Right hindlimb (tissue), 1 donor: ENCODE measurements at regions not wholly inside any gene's neighbourhood (a gene's known extent, or its start where the extent isn't known, plus 50 kb on each side); places are given as distances from the start of the nearest gene placed in this dataset.

Experiments used
- DNase-seq: peaks from one replicate; pipeline ENCODE4 v3.0.0-alpha.2; 2018

DNA sequence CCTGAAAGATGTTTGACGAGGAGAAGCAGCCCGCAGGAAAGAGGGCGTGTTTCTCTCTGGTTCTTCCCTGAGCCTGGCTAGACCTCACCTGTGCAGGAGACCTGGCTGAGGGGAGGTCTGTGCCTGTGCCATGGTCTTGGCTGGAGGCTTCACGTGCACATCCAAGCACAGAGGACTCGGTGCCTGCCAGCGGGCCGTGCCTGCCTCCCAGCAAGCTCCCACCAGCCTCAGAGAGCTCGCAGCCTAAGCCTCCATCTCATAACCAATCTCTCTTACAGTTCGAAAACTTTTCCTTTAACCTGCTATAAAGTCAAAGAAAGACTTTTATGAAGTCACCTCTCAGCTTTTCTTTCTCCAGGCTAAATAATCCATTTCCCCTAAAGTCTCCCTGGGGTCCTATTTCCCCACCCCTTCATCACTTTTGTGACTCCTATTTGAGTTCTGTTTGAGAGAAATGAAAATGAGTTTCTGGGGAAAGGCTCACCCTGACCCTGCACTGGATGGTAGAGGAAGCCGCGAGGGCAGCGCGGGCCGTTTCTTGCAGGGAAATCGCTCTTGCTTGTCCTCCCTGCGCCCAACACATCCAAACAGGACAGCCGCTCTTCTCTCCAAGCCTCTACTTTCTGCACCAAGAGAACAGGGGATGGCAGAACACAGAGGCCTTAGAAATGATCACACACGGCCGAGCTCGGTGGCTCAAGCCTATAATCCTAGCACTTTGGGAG, 521.0 kb downstream of the SOX11 start:
- no peak for DNase-seq

DNA sequence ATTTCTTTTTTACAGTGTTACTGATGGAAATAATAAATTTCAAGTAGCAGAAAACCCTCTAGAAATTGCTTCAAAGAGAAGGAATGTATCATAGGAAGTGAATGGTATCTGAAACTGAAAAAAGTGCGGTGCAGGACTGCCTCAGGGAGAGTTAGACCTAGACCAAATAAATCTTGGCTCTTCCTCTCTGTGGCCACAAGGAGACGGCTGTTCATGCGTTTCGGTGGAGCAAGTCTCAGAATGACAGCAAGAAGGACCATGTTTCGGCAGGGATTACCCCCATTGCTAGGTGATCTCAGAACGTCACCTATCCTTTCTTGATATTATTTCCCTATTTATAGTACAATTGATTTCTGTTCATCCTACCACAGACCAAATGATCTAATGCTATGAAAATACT, 522.3 kb downstream of the SOX11 start:
- no peak for DNase-seq

DNA sequence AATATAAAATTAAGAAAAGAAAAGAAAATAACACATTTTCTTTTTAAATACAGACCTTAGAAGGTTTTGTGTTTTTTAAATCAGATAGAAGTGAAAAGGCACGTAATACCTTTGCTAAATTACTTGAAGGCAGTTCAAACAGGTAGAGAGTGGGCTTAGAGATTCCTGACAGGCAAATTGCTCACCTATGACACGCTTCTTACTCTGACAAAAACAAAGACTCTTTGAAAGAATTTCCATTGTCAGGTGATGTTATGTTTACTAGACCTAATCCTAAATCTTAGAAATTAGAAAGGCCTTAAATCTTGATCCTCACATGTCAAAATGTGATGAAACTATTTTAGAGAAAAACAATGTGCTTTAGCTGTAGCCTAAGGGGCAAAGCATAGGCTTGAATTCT, 522.9 kb downstream of the SOX11 start:
- DNase-seq: no peak

DNA sequence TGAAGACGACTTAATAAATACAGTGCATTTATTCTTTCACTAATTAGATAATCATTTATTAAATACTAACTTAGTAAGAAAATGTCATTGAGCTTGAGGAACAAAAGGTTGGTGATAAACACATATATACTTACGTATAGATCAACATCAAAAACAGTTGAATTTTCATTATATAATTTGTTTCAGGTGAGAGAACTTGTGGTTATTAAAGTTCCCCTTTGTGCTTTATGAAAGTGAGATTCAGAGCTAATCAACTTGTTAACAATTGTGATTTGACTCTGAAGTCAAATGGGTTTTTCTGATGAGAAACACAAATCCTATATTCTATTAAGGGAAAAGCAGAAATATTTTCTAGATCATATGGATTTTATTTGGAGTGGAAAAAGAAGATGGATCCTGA, 524.0 kb downstream of the SOX11 start:
- DNase-seq: no peak

DNA sequence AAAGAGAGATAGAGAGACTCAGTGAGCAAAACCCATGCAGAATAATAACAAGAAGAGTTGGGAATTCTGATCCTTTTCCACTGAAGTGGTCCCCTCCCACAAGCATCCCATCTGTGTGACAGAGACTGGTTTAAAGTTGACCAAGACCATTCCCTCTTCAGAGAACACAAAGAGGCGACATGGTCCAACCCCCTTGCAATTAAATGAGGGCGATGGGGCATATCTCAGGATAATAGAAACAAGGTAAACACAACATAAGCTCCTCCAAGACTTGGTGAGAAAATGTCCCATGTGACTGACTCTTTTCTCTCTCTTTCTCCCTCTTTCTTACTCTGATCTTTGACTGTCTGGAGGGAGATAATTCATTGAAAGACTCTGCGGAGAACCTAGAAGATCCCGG, 526.7 kb downstream of the SOX11 start:
- no peak for DNase-seq

DNA sequence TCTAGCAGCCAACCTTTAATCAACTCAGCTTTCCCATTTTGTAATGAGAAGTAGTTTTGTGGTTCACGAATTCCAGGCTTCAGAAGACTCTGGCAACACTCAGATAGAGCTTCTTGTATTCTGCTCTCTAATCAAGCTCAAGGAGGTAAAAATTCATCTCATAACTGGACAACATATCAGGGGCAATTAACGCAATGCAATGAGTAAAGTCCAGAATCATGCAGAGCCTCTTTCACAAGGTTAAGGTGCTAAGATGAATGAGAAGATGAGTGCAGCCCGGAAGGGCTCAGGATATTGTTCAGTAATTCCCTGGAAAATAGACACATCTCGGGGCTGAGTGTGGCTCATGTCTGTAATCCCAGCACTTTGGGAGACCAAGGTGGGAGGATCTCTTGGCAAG, 527.7 kb downstream of the SOX11 start:
- no peak for DNase-seq

DNA sequence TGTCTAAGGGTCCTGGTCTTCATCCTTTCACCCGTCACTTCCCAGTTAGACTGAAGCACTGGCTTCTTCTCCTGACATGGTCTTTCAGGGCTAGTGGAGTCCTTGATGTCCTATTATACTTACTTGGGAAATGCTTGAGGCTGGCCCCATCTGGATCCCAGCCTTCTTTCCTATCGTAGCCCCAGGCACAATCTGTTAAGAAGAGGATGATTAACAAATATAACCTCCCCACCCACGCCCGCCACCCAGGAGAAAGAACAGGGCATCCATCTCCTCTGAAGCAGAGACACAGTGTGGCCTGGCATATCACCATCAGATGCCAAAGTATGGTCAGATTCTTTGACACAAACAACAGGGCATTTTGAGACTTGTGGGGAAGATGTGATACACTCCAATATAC, 530.1 kb downstream of the SOX11 start:
- no peak for DNase-seq

DNA sequence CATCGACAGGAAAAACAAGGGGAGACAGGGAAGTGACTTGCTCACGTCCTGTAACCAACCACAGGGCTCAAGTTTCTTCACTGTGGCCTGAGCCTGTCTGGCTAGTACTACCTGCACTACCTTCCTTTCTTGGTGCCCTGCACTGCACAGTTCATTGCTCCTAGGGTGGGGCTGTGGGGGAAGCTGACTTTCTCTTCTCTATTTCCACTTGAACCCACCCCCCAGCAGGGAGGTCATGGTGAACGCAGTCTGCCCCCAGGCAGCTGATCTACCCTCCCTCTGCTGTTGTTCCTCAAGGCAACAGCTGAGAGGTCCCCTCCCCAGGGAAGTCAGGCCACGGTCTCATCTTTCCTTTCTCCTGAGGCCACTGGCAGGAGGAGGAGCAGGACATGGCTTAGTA, 532.1 kb downstream of the SOX11 start:
- DNase-seq: no peak

DNA sequence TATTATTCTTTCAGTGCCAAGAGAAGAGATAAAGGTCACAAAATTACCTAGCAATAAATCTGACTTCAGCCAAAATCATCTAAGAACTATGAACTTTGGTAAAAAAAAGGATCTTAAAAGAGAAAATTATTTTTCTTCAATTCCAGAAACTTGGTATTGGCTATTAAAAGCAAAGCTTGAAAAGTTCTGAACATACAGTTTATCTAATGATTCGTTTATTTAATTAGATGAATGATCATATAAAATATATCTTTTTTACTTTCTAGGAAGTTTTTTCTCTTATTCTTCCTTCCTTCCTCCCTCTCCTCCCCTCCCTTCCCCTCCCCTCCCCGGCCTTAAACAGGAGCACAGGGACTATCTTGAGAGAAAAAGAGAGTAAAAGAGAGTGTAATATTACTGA, 536.1 kb downstream of the SOX11 start:
- no peak for DNase-seq

DNA sequence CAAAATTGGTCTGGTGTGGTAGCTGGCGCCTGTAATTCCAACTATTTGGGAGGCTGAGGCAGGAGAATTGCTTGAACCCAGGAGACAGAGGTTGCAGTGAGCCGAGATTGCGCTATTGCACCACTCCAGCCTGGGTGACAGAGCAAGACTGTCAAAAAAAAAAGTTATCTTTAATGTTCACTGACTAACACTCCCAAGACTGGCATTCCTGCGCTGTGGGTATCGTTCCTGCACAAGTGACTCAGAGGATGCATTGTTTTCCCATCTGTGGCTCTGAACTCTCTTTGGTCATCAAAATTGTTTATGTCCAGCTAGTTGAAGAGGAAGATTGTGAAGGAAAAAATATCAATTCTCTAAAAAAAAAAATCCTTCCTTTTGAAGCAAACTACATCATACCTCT, 539.0 kb downstream of the SOX11 start:
- no peak for DNase-seq

DNA sequence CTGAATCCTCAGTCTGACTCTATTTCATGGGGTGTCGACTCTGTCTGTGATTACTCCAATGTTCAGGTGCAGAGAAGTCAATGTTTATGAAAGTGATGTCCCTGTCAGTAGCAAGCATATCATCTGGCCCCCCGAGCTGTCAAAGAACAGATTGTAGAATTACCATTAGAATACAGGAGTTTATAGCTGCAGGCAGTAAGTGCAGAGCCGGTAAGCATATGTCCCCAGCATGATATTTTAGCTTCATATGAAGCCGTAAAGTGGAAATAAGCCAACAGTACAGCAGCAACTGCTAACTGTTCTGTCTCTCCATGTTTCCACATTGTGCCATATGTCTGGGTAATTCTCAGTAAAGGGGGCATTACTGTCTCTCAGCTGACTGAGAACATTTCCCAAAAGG, 541.8 kb downstream of the SOX11 start:
- no peak for DNase-seq

DNA sequence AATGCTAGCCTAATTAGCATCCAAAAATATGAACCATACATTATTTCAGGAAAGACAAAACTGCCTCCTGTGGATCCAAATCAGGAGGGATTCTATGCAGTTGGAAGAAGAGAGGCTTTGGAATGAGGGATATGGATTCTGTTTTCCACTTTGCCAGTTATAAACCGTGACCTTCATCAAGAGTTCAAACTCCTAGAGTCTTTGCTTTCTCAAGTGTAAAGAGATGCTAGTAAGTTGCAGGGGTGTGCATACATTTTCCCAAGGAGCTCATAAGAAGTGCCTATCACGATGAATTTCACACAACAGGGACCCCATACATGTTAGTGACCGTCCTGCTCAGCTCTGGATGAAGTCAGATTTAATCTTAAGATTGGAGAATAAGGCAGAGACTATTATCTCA, 542.5 kb downstream of the SOX11 start:
- DNase-seq: no peak

DNA sequence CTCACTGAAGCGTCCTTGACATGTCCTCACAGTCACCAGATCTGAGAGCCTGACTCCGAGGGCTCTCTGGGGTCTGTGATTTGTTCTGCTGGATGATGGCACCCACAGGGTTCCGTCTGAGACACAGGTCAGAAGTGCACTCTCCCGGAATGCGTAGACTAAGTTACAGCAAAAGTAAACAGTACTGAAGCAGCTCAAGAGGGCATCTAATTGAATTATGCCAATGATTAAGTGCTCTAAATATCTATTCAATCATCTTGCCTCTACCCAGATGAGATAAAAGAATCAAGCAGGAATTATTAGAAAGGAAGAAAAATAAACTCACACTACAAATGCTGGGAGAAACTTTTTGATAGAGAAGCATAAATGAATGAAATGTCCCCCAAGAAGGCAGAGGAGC, 544.1 kb downstream of the SOX11 start:
- DNase-seq: no peak

DNA sequence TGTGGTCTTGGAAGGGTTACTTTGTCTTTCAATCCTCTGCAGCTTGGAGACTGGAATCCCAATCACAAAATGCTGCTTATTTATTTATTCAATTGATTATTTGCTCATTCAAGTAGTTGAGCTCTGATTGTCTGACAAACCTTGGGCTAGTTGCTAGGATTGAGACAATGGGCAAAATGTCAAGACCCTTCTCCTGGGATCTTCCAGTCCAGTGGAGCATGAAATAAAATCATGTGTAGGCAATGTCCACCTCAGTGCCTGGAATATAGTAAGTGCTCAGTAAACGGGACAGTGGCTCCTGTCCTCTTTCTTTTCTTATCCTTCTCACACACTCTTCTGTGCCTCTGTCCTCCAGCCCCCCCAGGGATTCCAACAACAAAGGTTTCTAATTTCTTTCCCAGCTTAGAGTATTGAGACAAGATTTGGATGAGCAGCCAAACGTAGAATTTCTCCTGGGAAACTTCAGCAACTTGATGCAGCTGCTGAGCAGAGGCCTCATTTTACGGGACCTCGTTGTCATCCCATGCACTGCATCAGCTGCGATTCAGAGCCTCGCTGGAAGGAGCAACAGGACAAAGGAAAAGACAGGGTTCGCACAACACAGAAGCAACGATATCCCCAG, 545.0 kb downstream of the SOX11 start:
- DNase-seq: peak; percentile 43

DNA sequence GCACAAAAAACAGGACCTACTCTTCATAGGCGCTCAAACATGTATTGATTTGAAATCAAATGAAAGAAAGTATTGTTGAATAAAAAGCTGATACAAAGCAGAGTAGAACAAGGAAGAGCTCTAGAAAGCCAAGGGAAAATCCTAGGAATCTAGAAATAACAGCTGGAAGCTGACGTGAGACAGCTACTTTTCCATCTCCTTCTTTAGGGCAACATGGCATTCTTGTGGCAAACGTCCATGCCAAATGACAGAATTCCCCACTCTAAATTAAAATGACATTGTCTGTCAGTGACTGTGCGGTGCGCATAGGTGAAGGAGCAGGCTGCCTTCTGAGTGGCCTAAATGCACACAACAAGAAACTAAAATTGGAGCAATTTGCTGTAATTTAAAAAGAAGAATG, 557.4 kb downstream of the SOX11 start:
- no peak for DNase-seq

DNA sequence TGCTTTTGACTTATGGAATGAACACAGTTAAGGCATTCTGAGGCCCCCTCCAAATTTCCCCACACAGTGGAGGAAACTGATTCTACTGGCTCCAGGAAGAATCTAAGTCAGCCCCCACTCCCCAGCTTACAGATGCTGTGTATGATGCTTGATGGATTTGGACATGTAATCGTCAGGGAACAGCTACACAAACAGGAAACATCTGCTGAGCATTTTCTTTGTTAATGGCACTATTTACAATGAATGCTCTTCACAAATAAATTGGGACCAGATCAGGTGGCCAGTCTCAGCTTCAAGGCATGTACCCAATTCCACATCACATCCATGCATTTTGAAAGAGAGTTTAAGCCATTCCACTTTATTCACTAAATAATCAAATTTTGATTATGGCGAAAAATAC, 562.3 kb downstream of the SOX11 start:
- DNase-seq: no peak

DNA sequence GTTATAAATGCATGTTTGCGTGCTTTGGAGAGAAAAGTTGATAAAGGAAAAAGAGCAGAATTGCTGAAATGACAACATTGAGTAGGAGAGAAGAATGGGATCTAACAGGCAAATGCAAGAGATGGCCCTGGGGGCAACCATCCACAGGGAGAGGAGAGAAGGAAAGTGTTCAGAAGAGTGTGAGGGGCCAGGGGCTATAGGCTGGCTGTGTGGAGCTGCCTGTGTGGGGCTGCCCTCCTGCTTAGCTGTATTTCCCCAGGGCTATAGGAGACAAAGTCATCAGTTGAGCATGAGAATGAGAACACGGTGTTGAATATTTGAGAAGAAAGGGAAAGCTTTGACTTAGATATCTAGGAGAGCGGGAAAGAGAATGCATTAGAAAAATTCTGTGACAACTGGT, 572.0 kb downstream of the SOX11 start:
- no peak for DNase-seq

DNA sequence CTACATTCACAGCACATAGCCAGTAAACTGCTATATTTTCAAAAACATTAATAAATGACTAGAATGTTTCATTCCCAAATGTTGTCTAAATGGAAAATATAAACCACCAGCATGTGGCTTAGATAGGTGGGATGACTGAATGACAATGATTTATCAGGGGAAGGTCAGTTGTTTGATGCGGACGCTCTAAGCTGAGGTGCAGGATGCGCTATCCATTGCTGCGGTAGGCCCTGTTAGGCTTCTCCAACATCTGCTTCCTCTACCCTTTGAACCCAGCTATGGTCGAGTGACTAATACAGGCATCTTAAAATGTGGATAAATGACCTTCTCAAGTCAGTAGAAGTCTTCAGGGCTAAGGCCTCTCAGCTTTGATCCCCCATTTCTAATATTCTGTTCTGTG, 584.2 kb downstream of the CMPK2 start:
- no peak for DNase-seq

DNA sequence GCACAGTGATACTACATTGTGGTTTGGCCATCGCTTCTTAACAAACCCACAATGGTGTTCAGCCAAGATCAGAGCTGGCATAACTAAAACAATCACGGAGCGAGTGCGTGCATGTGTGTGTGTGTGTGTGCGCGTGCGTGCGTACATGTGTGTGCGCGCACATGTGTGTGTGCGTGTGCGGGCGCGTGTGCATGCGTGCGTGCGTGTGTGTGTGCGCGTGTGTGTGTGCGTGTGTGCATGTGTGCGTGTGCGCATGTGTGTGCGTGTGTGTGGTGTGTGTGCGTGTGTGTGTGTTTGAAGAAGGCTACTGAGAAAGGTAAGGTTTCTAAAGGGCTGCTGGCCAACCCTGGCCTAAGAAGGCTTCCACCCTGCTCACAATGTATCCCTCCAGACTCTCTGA, 582.4 kb downstream of the CMPK2 start:
- DNase-seq: no peak

DNA sequence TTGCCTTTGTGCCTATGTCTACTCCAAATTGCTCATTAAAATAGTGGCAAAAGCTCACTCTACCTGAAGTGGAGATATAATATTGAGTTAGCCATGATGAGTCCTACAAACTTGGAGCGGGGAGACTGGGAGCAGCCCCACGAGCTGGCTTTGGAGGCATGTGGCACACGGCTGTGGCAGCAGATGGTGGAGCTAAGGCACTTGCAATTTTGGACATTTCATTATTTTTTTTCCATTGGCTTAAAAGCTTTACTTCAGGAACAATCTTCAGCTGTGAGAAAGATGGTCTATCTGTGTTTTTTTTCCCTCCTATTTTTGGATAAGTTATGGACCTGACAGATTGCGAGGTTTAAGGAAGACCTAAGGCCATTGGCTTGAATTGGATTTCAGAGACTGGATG, 578.3 kb downstream of the CMPK2 start:
- DNase-seq: no peak

DNA sequence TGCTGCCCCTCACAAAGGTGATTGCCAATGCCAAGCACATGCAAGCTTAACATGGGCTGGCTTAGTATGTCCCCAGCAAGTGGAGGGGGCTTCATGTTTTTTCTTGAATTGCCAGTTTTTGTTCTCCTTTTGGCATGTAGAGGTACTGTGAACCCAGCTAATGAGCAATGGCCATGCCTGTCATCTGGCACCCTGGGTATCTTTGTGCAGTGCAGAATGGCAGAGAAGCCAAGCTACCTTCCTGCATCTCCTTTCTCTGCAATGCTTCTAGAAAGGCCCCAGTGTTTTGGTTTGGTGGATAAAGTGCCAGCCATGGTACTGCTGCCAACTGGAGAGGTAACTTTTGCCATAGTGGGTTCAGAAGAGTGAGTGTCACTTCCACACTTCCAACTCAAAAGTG, 576.9 kb downstream of the CMPK2 start:
- no peak for DNase-seq

DNA sequence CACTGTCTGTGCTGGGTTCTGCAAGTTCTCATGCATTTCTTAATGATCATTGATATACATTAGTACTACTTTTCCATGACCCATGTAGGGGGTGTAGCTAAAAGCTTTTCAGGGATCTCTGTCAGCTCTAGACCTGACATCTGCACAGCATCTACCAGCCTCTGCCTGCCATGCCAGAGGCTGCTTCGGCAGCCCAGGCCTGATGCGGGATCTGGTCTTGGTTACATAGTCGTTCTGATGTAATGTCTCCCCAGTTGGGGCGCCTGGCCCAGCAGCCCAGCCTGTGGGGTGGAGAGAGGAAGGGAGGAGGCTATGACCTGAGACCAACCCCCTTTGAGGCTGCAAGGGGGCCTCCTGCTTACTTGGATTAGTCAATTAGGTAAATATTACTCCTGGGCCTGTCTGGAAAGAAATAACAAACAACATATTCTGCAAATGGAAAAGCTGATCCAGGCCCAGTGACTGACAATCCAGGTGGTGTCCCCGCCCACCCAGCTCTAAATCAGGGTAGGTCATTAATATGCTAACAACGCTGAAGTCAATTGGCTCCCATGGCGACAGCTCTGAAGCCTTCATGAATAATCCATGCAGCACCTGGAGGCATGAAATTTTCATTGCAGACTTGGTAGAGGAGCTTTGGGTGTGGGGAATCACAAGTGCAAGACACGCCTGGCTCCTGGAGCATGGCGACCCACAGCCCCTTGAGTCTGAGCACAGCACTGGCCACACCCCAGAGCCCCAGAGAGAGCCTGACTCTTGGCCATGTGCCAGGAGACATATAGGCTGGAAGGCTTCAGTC, 575.3 kb downstream of the CMPK2 start:
- no peak for DNase-seq

DNA sequence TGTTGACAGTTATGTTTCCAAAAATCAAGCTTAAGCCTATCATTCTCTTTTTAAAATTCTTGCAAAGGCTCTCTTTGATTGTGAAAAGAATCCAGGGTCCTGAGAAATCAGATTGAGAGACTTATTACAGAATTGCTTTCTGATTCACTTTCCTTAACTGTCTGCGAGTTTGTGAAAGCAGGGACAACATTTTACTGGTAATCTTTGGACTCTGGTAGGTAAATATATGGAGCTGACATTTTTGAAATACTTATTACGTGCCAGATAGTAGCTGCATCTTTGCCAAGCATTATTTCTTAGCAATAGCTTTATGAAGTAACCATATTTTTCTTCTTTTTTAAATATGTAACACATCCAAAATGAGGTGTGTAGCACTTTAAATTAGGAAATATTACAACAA, 570.9 kb downstream of the CMPK2 start:
- no peak for DNase-seq

DNA sequence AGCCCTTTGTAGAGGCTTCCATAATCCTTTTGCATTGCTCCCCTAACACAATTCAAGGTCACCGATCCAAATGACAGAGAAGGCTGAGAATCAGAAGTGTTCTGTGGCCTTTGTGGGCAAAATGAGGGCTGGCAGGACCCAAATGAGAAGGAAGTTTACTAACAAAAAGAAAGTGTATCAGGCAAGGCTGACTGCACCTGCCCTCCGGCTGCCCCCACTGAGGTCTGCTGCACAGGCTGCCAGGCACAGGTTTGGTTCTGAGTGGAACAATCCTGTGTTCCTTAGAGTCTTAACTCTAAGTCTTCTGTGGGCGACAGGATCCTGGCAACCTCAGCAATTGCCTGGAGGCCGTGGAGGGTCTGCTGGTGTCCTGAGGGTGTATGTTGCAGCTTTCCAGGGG, 568.5 kb downstream of the CMPK2 start:
- DNase-seq: no peak
